GM21786 (cell line): ENCODE measurements at regions not wholly inside any gene's neighbourhood (a gene's known extent, or its start where the extent isn't known, plus 50 kb on each side); places are given as distances from the start of the nearest gene placed in this dataset.

Experiments
- ATAC-seq: cut with Tn5 transposase; IDR thresholded peaks from one replicate; pipeline ENCODE4 v1.9.1; 2021; ENCODE audit not compliant: unreplicated experiment

DNA sequence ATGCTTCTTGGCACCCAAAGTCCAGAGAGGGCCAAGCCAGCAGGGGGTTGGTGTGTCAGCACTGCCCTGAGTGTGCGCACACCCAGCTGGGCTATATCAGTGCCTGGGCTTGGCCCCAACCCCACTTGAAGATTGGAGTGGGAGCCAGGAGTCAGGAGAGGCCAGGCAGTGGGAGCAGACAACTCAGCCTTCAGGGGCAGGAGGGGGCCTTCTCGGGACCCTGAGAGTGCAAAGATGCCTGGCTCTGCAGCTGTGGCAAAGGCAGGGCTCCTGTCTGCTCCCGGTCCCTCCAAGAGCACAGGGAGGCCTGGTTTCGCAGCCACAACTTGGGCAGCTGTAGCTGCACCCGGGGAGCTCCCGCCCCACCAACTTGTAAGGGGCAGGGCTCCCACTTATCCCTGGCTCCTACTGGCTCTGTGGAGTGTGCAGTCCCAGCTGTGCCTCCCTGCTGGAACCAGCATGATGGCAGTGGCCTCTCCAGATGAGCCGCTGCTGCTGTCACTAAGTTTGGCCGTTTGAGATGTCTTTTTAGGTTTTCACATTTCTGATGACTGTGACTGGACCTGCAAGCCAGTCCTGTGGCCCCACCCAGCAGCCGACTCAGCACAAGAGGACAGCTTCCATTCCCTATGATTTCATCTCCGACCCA is 148.8 kb upstream of the HS6ST1 start:
- no peak for ATAC-seq

DNA sequence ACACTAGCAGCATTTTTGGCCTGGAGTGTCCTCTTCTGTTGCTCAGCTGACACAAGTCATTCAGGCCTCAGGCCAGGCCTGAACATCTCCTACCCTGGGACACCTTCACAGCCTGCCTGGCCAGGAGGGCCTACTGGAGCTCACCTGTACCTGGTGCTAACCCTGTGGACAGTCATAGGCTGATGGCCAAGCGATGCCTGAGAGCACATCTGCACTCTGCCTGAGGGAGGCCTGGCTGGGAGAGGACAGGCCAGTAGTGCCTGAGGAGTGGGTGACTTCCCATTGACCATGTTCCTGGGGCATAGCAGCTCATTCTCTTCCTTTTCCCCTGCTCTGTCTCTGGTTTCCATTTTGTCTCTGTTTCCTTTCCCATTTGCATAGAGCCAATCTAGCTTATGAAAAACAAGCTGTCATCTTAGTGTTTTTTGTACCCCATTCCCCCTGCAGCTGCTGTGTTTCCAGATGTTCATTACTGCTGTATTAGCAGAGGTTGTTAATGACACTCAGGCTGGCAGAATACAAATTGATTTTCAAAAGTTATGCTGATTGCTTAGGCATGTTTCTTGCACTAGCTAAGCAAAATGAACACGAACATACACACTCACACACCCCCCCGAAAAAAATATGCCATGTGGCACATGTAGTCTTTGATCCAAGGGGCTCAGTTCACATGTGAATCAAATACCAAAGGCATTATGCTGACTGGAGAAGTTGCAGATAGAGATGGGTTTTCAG is 149.7 kb upstream of the HS6ST1 start:
- ATAC-seq = no peak

DNA sequence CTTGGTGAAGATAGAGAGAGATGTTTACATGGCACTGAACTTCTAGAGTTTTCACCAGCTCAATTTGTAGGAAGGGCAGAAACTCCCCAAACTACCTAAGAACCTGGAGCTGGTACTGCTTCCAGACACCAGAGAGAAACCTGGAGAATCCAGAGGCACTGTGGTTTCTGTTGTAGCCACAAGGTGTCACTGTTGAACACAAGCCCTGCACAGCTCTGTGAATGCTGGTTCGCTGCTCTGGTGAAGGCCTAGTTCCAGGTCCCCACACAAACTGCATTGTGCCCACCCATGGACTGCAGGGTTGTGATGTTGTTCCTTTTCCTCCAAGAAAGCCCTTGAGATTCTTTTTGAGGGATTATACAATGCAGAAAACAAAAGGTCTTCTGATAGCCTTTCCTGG is 150.5 kb upstream of the HS6ST1 start:
- ATAC-seq = no peak

DNA sequence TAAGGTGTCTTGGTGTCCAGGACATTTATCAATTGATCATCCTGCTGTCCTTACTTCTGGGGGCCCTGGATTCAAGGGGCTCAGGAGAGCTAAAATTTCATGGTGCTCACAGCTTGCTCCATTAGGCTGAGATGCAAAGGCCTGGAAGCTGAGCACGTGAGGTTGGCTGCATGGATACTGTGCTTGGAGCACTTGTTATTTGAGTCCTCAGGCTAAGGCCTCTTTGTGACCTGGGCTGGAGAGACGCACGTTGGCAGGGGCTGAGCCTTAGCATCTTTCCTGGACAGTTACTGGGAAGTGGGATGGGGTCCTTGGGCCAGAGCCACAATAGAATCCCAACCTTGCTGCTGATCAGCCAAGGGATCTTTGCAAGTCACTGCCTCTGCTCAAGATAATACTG is 151.2 kb upstream of the HS6ST1 start:
- ATAC-seq = no peak

DNA sequence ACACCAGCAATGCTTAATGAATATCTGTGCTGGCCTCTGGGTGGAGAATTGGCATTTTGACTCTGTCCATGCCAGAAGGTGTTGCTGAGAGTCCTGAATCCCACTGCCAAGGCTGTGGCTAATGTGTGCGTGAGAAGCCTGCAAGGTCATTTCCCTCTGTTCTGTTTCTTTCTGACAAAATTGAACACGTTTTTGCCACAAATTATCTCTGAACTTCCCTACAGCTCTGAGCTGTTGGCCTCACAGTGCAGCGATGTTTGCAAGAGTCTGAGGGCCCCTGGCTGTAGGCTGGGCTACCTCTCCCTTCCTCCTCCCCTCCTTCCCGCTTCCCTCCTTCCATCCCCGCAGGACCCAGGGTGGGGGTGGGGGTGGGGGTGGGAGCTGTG is 154.1 kb upstream of the HS6ST1 start:
- ATAC-seq = peak; percentile 23

DNA sequence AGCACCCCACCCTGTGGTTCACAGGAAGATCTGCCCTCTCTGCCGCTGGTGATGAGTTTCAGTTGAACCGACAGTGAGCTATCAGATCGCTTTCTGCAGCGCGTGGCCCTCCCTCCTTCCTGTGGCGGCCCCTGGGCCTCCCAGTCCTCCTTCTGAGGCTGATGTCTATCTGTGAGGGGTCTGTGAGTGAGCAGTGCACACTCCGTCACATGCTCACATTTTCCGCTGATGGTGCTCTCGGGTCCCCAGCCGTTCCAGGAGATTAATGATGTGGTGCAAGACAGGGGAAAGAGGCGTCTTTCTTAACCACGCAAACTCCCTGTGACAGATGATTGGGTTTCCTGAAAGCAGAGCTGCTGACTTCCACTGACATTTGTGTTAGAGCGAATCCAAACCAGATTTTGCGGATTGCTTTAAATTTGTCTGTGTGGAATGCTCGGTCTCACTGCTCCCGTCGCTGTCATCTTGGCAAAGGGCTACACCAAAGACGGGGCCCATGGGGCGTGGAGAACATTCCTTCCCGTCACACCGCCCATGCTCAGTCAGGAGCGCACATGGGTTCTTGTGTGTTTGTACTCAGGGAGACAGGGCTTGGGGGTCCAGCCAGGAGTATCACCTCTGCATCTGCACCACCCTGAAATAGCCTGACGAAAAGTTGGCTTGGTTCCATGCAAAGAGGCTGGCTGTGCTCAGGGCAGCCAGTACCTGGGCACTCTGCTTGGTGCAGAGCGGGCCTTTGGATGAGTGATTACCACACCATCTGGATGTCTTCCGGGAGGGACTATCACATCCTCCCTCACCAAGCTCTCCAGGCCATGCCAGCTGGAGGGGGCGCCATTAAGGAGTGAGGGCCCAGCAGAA is 154.7 kb upstream of the HS6ST1 start:
- peak; percentile 79 for ATAC-seq

DNA sequence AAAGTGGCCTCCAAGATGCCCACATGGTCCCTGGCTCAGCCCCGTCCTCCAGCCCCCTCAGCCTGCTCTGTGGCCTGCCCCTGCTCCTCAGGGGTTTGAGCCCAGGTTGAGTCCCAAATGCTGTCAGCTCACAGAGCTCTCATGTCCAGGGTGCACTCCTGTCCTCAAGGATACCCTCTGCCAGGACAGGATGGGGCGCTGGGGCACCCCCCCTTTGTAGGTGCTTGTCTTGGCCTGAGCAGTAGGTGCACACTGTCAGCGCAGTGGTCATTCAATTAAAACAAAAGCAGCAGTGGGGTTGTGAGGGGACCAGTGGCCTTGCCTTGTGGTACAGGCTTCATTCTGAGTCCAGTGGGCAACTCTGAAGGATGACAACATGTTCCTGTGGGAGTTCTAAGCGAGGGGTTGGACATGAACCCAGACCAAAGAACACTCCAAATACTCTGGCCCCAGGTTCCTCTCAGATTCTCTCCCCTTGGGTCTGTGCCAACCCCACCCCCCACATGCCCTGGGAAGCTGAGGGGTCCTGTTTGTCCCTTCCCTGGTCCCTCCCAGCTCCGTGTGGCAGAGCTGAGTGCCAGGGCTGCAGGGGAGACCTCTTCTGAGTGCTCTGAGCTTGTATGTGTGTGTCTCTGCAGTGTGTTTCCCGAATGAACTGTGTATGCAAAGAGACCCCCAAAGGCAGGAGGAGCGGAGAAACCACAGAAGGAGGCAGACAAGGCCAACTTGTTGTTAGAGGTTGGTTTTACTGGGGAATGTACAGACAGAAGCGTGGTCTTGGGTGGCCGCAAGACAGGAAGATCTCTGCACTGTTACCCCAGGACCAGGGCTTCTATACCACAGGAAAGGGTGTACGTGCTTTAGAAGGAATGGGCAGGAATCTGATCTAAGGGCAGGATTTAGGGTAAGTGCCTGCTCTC is 155.6 kb upstream of the HS6ST1 start:
- ATAC-seq = no peak

DNA sequence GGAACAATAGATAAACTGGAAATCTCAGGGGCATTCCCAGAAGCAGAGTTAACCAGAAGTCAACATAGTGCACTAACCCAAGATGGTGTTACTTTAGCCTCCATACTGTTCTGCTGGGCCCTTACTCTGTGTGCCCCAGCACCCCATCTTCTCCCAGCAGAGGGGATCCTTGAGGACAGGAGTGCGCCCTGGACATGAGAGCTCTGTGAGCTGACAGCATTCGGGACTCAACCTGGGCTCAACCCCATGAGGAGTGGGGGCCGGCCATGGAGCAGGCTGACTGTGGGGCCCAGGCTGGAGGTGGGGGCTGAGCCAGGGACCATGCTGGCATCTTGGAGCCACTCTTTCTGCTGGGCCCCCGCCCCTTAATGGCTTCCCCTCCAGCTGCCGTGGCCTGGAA is 156.3 kb upstream of the HS6ST1 start:
- ATAC-seq = no peak

DNA sequence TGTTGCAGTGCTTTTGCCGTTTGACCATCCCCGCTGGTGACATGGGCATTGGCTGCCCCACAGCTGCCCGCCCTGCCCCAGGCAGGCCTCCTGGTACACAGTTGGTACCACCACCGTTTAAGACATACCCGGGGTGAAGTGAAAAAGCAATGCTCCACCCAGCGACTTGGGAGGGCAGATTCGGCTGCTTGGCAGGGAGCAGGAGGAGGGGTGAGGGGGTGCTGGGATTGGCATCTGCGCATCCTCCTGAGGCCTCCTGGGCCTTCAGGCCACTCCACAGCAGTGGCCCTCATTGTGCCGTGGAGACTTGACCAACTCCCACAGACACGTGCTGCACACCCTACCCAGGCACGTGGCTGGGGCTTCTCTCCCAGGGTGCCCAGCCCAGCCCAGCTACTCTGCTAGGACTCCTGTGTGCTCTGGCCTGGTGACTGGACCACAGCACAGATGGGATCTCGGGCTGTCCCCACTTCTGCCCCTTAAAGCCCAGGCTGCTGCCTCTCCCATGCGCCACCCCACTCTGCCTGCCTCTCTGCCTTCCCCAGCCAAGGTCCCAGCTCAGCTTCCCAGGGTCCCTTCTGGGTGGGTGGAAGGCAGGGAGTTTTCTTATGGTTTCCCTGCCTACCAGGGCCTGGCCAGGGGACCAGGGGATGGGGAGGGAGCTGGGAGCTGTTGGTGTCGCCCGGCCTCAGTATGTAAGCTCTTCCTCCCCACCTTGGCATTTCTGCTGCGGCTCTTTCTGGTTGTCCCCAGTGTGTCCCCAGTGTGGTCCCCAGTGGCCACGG is 157.0 kb upstream of the HS6ST1 start:
- ATAC-seq = no peak

DNA sequence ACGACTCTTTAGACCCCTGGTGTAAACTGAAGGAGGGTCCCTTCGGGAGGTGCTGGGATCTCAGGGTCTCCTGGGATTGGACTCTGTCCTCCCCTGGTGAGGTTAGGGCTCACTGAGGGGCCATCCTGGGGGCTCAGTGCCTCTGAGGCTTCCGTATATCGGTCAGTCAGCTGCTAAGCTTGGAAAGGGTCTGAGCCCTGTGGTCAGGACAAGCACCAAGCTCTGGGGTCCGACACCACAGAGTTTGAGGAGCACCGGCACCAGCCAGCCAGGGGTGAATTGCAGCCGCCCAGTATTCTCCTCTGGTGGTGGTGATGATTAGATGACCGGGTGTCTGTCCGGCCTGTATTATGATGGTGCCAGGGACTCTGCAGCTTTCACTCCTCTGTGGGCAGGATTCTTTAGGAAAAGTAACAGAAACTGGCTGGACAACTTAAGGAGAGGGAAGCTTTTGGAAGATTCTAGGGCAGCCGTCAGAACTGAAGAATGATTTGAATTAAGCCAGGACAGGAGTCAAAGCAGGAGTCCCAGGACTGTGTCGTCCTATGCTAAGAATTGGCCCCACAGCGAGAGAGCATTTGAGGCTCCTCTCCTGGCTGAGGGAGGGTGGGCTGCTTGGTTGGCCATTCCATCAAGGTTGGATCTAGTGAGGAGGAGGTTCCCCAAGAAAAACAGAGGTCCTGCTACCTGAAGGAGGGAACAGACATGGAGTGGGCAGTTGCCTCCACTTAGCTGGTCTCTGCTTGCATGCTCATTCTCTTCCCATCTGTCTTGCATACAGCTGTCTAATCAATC is 158.6 kb upstream of the HS6ST1 start:
- no peak for ATAC-seq

DNA sequence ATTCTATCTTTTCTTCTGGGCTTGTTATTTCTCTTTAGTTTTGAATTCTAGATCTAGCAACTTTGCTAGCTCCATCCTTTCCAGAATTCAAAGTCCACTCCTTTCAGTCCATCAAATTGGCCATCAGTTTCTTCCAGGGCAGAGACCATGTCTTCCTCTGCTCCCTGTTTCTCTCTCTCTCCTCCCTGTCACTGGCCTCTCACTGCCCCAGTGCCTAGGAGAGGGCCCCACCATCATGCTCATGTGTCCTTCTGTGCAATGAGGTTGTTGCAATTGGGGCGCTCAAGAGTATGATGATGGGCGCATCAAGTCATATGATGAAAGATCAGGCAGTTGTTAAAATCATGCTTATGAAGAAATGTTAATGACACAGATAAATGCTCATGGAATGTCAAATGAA is 159.2 kb upstream of the HS6ST1 start:
- ATAC-seq = no peak

DNA sequence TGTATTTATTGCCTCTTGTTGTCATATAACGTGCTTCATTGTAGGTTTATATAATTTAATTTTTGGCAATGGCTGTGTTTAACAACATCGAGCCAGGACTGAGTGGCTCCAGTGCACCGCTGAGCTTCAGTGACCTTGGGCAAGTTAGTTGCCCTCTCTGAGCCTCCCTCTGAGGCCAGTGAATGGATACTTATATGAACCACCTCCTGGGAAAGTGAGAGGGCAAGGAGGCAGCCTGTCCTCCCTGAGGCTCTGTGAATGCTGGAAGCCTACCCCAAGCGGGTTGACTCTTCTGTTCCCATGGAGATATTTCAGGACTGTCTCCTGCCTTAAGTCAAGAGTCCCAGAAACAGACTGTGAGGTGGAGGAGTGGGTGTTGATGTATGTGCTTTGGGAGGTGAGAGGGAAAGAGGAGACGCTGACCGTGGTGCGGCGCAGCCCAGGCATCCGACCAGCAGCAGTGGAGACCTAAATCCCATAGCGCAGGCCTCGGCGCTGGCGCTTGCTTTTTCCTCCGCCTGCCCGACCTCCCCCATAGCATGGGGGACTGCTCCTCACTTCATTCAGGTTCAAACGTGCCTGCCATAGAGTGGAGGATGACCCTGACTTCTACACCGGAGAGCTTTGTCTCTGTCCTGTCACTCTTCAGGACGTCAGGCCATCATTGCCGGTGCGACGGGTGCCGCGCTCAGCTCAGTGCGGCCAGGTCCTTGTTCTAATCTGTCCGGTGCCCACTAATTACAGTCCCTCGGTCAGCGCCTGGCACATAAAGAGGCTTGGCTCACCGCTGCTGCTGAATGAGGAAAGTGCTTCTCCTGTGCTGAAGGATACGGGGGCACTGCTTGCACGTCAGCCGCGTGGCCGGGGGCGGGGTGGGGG is 167.3 kb upstream of the HS6ST1 start:
- ATAC-seq = no peak

DNA sequence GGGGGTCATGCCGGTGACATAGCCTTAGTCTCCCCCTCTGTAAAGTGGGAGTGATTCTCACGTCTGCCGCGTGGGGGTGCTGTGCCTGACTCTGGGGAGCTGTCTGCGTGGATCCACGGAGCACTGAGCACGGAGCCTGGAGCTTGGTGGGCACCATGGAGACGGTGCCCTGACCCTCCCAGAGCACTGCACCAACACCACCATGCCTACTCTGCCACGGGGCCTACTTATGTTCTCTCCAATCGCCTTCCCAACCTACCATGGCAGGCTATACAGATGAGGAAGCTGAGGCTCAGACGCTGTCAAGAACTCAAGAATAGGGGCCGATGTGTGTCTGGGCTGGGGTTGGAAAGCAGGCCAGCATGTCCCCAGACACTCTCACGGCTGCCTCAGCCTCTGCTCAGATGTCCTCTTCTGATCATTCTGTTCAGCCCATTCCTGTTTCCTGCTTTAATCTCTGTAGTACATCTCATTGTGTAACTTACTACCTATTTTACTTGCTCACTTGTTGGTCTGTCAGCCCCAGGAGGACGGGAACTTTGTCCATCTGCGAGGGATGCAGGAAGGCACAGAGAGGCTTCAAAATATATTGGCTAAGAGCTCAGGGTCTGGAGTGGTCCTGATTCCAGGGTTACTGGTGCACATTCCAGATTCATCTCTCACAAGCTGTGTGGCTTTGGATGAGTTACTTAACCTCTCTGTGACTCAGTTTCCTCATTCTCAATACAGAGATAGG is 168.1 kb upstream of the HS6ST1 start:
- ATAC-seq = no peak

DNA sequence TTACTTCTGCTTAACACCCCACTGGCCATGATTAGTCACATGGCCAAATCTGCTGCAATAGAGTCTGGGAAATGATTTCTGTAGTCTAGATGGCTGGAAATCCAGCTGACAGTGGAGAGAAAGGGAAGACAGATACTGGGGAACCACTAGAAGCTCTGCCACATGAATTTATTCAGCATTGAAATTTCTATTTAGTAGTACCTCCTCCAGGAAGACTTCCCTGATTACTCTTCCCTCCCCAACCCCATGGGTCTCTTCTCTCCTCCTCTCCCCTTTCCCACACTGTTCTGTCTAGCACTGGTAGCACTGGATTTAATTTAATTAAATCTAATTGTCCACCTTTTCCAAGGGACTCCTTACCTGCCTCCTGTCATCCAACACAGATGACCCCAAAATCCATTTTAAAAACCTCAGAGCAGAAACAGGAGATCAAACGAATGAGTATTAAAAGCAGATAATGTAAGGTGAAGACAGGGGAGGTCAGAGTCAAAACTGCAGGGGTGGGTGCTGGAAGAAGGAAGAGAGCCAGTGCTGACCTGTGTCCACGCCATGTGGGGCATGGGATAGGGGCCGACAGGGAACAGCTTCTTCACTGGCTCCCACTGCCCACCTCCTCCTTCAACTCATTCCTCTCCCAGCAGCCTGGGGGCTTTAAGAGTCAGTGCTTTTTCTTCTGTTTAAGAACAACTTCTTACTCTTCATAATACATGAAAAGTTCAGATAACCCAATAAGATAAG is 169.2 kb upstream of the HS6ST1 start:
- ATAC-seq = no peak

DNA sequence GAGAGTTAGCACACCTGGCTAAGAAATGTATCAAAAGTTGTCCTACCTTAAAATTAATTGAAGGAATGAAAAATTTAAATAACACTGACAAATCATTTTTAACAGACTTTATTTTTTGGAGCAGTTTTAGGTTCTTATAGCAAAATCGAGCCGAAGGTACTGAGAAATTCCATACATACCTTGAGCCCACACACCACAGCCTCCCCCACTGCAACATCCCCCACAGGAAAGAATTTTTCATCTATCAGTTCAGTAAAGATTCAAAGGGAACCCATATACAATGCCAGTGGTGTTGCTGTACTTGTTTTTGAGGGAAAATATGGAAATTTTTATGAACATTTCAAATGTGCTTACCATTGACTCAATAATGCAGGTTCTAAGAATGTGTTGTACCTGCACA is 169.8 kb upstream of the HS6ST1 start:
- ATAC-seq = no peak

DNA sequence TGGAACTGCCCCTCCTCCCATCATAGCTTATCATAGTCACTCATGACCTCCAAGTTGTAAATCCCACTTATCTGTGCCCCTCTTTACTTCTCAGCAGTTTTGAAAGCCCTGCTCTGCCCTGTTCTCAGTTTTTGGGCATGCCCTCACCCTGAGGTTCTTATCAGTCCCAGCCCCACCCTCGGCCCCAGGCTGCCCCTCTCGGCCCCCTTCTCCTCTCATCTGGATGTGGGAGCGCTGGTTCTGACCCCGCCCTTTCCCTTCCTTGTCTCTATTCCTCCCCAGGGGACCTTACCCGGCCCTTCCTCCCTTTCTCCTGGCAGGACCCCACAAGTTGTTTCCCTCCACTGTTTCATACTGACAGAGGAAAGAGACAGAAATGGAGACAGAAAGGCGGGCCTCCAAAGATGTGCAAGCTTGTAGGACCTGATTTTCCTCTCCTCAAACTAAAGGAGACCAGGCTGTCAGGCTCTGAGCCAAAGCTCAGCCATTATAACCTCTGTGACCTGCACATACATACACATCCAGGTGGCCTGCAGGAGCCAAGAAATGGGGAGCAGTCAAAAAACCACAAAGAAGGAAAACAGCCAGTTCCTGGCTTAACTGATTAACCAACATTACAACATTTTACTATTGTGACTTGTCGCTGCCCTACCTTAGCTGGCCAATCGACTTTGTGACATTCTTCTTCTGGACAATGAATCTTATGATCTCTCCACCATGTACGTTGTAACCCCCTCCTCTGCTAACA is 171.0 kb upstream of the HS6ST1 start:
- no peak for ATAC-seq
